ENCODE measurements at regions not wholly inside any gene's neighbourhood (a gene's known extent, or its start where the extent isn't known, plus 50 kb on each side); places are given as distances from the start of the nearest gene placed in this dataset.

DNA sequence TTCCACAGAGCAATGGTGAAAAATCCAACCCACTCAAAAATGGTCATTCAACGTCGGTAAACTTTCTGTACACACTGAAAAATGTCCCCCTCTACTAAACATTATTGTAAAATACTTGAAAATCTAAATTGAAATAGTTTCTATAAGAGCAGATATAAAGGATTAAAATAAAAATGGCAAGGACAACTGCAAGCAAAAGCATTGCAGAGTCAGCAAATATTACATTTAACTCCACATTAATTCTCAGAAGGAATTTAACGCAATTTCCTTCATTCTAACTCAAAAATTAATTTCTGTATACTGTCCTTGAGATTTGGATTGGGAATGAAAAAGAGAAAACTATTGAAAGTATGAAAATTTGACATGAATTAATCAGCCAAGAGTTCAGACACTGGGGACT is 64.4 kb upstream of the SSBP2 start:
- DNase-seq (no peak), ATAC-seq (no peak)
- WGBS, 3 donors, result 86 to 92% (median 90%) methylated on average over 3 of the region's 3 CpGs
- Histone ChIP-seq H3K36me3 (ENCODE audit: insufficient read depth in 1 of 2, low read depth in 1 of 2) (no peaks in the 10 kb centered on the region), H3K4me1 (peaks cover 4% of the 10 kb centered on the region), H3K27me3 (ENCODE audit: insufficient read depth in 3 of 3, low read length in 2 of 3) (no peaks in the 10 kb centered on the region), H3K4me3 (no peak overlapping the region), H3K27ac (no peak overlapping the region), H3K9me3 (no peaks in the 10 kb centered on the region)
- intact Hi-C loops (cut with DNase I), result no loop called here
- no peak for TF ChIP-seq CTCF (IDR thresholded peaks at IDR 0.05)

GRCh38 chr5:81808106-81808505 is 57.2 kb upstream of the SSBP2 start:
- DNase-seq, result no peak
- peaks cover 6% of the 10 kb centered on the region for H3K9me3 ChIP-seq
- no peak overlapping the region for H3K4me3 ChIP-seq
- intact Hi-C loops (cut with DNase I), result no loop called here
- H3K27ac ChIP-seq, result no peak overlapping the region
- H3K36me3 ChIP-seq (ENCODE audit: insufficient read depth in 1 of 2, low read depth in 1 of 2), result no peaks in the 10 kb centered on the region
- TF ChIP-seq CTCF (IDR thresholded peaks at IDR 0.05), result no peak
- H3K4me1 ChIP-seq, result no peaks in the 10 kb centered on the region
- no peak for ATAC-seq
- no peaks in the 10 kb centered on the region for H3K27me3 ChIP-seq (ENCODE audit: insufficient read depth in 3 of 3, low read length in 2 of 3)

GRCh38 chr5:81805086-81805485 is 54.2 kb upstream of the SSBP2 start:
- Histone ChIP-seq H3K27me3 (ENCODE audit: insufficient read depth in 3 of 3, low read length in 2 of 3) (no peaks in the 10 kb centered on the region), H3K36me3 (ENCODE audit: insufficient read depth in 1 of 2, low read depth in 1 of 2) (no peaks in the 10 kb centered on the region), H3K4me3 (no peak overlapping the region), H3K4me1 (no peaks in the 10 kb centered on the region), H3K9me3 (peaks cover 6% of the 10 kb centered on the region), H3K27ac (no peak overlapping the region)
- intact Hi-C loops (cut with DNase I), result no loop called here
- ATAC-seq, result no peak
- no peak for DNase-seq
- TF ChIP-seq CTCF (IDR thresholded peaks at IDR 0.05), result no peak

GRCh38 chr5:81803812-81804211 is 52.9 kb upstream of the SSBP2 start:
- WGBS, 3 donors, result 78 to 83% (median 80%) methylated on average over 3 of the region's 3 CpGs
- intact Hi-C loops (cut with DNase I), result no loop called here
- ATAC-seq (no peak), DNase-seq (no peak)
- Histone ChIP-seq H3K27me3 (ENCODE audit: insufficient read depth in 3 of 3, low read length in 2 of 3) (no peaks in the 10 kb centered on the region), H3K36me3 (ENCODE audit: insufficient read depth in 1 of 2, low read depth in 1 of 2) (no peaks in the 10 kb centered on the region), H3K9me3 (peaks cover 6% of the 10 kb centered on the region), H3K4me1 (no peaks in the 10 kb centered on the region), H3K4me3 (no peak overlapping the region), H3K27ac (no peak overlapping the region)
- no peak for TF ChIP-seq CTCF (IDR thresholded peaks at IDR 0.05)

- DNase-seq, result no peak
- H3K27me3 ChIP-seq (ENCODE audit: insufficient read depth in 3 of 3, low read length in 2 of 3), result no peaks in the 10 kb centered on the region
- H3K4me1 ChIP-seq, result no peaks in the 10 kb centered on the region
- H3K27ac ChIP-seq, result no peak overlapping the region
- intact Hi-C loops (cut with DNase I), result no loop called here
- no peak for TF ChIP-seq CTCF (IDR thresholded peaks at IDR 0.05)
- 93 to 98% (median 97%) methylated on average over 2 of the region's 2 CpGs for WGBS, 3 donors
- no peaks in the 10 kb centered on the region for H3K36me3 ChIP-seq (ENCODE audit: insufficient read depth in 1 of 2, low read depth in 1 of 2)
- no peak overlapping the region for H3K4me3 ChIP-seq
- ATAC-seq, result no peak
- H3K9me3 ChIP-seq, result peaks cover 6% of the 10 kb centered on the region
Measured at GRCh38 chr5:81802625-81803024, 51.7 kb upstream of the SSBP2 start.
